Adipocyte (in vitro differentiated cells): ENCODE measurements at regions not wholly inside any gene's neighbourhood (a gene's known extent, or its start where the extent isn't known, plus 50 kb on each side); places are given as distances from the start of the nearest gene placed in this dataset.

Source experiments
- DNase-seq: peaks from one replicate; pipeline ENCODE4 v3.0.0-alpha.2; 2015; ENCODE audit warnings: low read depth
- H3K27me3 ChIP-seq: replicated peaks from 2 replicates; pipeline ENCODE4 v1.7.0; 2013; ENCODE audit warnings: mild to moderate bottlenecking, low read length, moderate library complexity; ENCODE audit not compliant: control insufficient read depth, insufficient read depth
- H3K36me3 ChIP-seq: 2 replicates; pipeline ENCODE4 v1.7.0; 2013; ENCODE audit warnings: low read length, mild to moderate bottlenecking, moderate library complexity; ENCODE audit not compliant: control insufficient read depth, insufficient read depth, severe bottlenecking
- H3K4me1 ChIP-seq: 2 replicates; pipeline ENCODE4 v1.7.0; 2013; ENCODE audit warnings: mild to moderate bottlenecking, low read length, moderate library complexity; ENCODE audit not compliant: control insufficient read depth, insufficient read depth
- H3K4me3 ChIP-seq: 2 replicates; pipeline ENCODE4 v1.7.0; 2013; ENCODE audit warnings: mild to moderate bottlenecking, low read length, moderate library complexity
- H3K9ac ChIP-seq: 2 replicates; pipeline ENCODE4 v1.7.0; 2013; ENCODE audit warnings: mild to moderate bottlenecking, low read length, moderate library complexity
- H3K9me3 ChIP-seq: 2 replicates; pipeline ENCODE4 v1.7.0; 2013; ENCODE audit warnings: mild to moderate bottlenecking, low read length, moderate library complexity; ENCODE audit not compliant: control insufficient read depth

GRCh38 chr18:24771300-24771699, 310.9 kb downstream of the HRH4 start:
- no peak overlapping the region for H3K4me3 ChIP-seq

GRCh38 chr18:24773101-24773500, 312.7 kb downstream of the HRH4 start:
- Histone ChIP-seq H3K27me3 (no peaks in the 10 kb centered on the region), H3K4me1 (peaks cover 4% of the 10 kb centered on the region), H3K9me3 (no peaks in the 10 kb centered on the region), H3K9ac (no peak overlapping the region), H3K4me3 (no peak overlapping the region), H3K36me3 (no peaks in the 10 kb centered on the region)
- DNase-seq, result no peak

More at GRCh38 chr18:24771300-24771699, 310.9 kb downstream of the HRH4 start:
- no peaks in the 10 kb centered on the region for H3K27me3 ChIP-seq
- H3K4me1 ChIP-seq, result peaks cover 21% of the 10 kb centered on the region
- no peaks in the 10 kb centered on the region for H3K9me3 ChIP-seq
- H3K36me3 ChIP-seq, result no peaks in the 10 kb centered on the region
- DNase-seq, result no peak
- no peak overlapping the region for H3K9ac ChIP-seq

GRCh38 chr18:24776019-24776418, 315.6 kb downstream of the HRH4 start:
- H3K4me3 ChIP-seq, result no peak overlapping the region
- H3K9me3 ChIP-seq, result no peaks in the 10 kb centered on the region
- no peaks in the 10 kb centered on the region for H3K27me3 ChIP-seq
- DNase-seq, result no peak
- no peak overlapping the region for H3K9ac ChIP-seq
- H3K4me1 ChIP-seq, result peaks cover 4% of the 10 kb centered on the region
- H3K36me3 ChIP-seq, result no peaks in the 10 kb centered on the region

- DNase-seq, result no peak
- H3K27me3 ChIP-seq, result no peaks in the 10 kb centered on the region
- no peaks in the 10 kb centered on the region for H3K36me3 ChIP-seq
- H3K4me3 ChIP-seq, result no peak overlapping the region
- no peak overlapping the region for H3K9ac ChIP-seq
- no peaks in the 10 kb centered on the region for H3K9me3 ChIP-seq
- peaks cover 4% of the 10 kb centered on the region for H3K4me1 ChIP-seq
These were observed 318.5 kb downstream of the HRH4 start for GRCh38 chr18:24778810-24779418.

DNA sequence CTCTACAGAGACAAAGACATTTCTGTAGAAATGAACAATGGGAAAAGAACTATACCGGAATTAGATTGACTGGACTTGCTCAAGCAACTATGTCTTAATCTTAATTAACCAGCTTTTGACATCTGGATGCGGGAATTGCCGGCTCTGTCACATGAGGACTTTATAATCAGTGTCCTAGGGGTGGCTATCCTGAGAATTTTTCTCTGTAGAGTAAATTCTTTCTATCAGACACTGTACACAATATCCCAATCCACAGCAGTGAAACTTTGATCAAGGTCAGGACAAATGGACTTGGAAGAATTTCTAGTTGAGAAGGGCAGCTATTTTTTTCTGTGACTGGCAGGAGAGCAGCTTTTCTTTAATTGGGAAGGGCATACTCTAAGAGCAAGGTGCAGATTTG, 322.1 kb downstream of the HRH4 start:
- Histone ChIP-seq H3K4me3 (no peak overlapping the region), H3K36me3 (no peaks in the 10 kb centered on the region), H3K4me1 (peaks cover 4% of the 10 kb centered on the region), H3K9ac (no peak overlapping the region), H3K27me3 (no peaks in the 10 kb centered on the region), H3K9me3 (no peaks in the 10 kb centered on the region)
- no peak for DNase-seq

GRCh38 chr18:24785019-24785418, 324.6 kb downstream of the HRH4 start:
- Histone ChIP-seq H3K27me3 (no peaks in the 10 kb centered on the region), H3K9me3 (peaks cover 10% of the 10 kb centered on the region), H3K36me3 (no peaks in the 10 kb centered on the region), H3K9ac (no peak overlapping the region), H3K4me1 (no peaks in the 10 kb centered on the region), H3K4me3 (no peak overlapping the region)
- no peak for DNase-seq

DNA sequence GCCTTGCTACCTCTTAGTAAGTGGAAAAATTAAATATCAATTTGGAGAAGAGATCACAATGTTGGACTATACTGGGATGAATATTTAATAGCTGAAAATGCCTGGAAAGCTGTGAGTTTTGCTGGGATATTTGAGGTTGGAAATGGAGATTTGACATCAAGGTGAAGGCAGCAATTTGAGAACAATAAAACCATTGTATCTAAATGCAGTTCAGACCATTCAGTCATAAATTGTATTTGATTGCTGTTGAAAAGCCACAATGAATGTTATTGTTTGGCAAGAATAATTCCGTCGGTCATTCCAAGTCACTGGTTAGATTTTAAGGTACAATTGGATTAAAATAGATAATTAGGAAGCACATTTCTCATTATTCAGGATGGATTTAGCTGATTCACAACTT, 325.6 kb downstream of the HRH4 start:
- Histone ChIP-seq H3K9ac (no peak overlapping the region), H3K9me3 (peaks cover 10% of the 10 kb centered on the region), H3K4me3 (no peak overlapping the region), H3K4me1 (no peaks in the 10 kb centered on the region), H3K36me3 (no peaks in the 10 kb centered on the region), H3K27me3 (no peaks in the 10 kb centered on the region)
- DNase-seq, result no peak

- Histone ChIP-seq H3K4me3 (no peak overlapping the region), H3K36me3 (no peaks in the 10 kb centered on the region), H3K9ac (no peak overlapping the region), H3K9me3 (peaks cover 10% of the 10 kb centered on the region), H3K27me3 (no peaks in the 10 kb centered on the region), H3K4me1 (peaks cover 8% of the 10 kb centered on the region)
- no peak for DNase-seq
These were observed 329.9 kb downstream of the HRH4 start for GRCh38 chr18:24790347-24790746.

DNA sequence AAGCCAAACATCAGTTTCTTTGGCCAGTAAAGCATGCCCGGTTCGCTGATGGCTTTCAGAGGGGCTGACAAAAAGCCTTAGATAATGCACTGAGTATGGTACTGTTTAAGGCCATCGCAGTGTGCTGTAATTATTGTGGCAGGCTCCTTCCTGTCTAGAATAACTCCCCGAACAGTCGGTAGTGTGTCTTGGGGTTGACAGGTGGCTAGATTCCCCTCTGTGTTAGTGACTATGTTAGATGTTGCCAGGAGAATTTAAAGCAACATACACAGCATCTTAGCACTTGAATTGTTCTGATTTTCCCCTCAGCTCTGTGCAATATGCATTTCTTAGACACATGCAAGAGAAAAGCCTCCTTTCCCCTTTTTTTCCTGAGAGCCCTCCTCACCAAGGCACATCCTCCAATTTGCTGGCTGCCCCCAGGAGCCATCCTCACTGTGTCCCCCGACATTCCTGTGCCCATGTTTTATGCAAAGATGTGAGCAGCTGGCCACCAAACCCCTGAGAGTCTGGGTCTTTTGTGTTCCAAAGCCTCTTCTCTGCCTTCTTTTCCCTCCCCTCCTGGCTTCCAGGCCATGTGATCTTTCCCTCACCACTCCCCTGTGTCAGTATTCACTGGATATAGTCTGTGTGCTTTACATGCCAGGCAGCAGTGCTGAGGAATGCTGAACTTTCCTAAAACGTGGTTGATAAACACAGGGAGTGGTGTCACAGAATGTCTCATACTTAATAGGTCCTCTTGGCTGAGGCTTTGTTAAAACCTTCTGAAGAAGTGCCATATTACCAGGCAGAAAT, 331.5 kb downstream of the HRH4 start:
- peaks cover 8% of the 10 kb centered on the region for H3K4me1 ChIP-seq
- H3K9ac ChIP-seq, result peak overlapping the region; percentile 11
- no peak overlapping the region for H3K4me3 ChIP-seq
- no peak for DNase-seq
- no peaks in the 10 kb centered on the region for H3K36me3 ChIP-seq
- peaks cover 10% of the 10 kb centered on the region for H3K9me3 ChIP-seq
- H3K27me3 ChIP-seq, result no peaks in the 10 kb centered on the region

DNA sequence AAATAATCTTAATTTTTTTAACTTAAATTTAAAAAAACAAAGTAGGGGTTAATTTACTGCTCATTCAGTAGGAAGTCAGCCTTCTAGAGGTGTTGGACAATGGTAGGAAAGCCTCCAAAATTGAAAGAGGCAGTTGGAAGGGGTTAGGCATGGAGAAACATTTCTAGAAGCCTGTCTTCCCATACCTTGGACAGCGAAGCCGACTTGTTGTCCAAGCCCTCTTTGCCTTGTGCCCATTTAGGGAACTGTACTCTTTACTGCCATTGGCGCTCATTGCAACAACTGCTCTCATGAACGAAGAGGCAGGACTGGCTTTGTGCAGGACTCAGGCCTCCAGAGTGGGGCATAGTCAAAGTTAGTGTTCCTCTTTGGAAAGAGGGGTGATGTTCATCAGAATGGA, 333.3 kb downstream of the HRH4 start:
- no peaks in the 10 kb centered on the region for H3K27me3 ChIP-seq
- no peak overlapping the region for H3K9ac ChIP-seq
- DNase-seq, result no peak
- H3K4me1 ChIP-seq, result peaks cover 10% of the 10 kb centered on the region
- H3K9me3 ChIP-seq, result peaks cover 4% of the 10 kb centered on the region
- H3K4me3 ChIP-seq, result no peak overlapping the region
- no peaks in the 10 kb centered on the region for H3K36me3 ChIP-seq

GRCh38 chr18:24795129-24795528, 334.7 kb downstream of the HRH4 start:
- H3K27me3 ChIP-seq, result no peaks in the 10 kb centered on the region
- no peaks in the 10 kb centered on the region for H3K36me3 ChIP-seq
- no peaks in the 10 kb centered on the region for H3K9me3 ChIP-seq
- no peak for DNase-seq
- H3K9ac ChIP-seq, result no peak overlapping the region
- H3K4me3 ChIP-seq, result no peak overlapping the region
- peaks cover 20% of the 10 kb centered on the region for H3K4me1 ChIP-seq
